ENCODE measurements at regions not wholly inside any gene's neighbourhood (a gene's known extent, or its start where the extent isn't known, plus 50 kb on each side); places are given as distances from the start of the nearest gene placed in this dataset.

GRCh38 chr6:138691595-138692057 lies 81.9 kb upstream of the CCDC28A start:
- Mint-ChIP-seq H3K36me3 (ENCODE audit: insufficient read depth, unreplicated experiment) (no peaks in the 10 kb centered on the region), H3K4me1 (ENCODE audit: low read depth, unreplicated experiment) (no peaks in the 10 kb centered on the region), H3K27ac (ENCODE audit: unreplicated experiment) (peak overlapping the region; percentile 14), H3K4me3 (ENCODE audit: unreplicated experiment) (peak overlapping the region; percentile 73), H3K27me3 (ENCODE audit: insufficient read depth, unreplicated experiment) (no peaks in the 10 kb centered on the region), H3K9me3 (ENCODE audit: unreplicated experiment) (no peaks in the 10 kb centered on the region)
- Histone ChIP-seq H3K9me3 (no peaks in the 10 kb centered on the region), H3K27me3 (replicated peaks; ENCODE audit: control insufficient read depth, insufficient read depth, low read length) (no peaks in the 10 kb centered on the region), H3K4me3 (ENCODE audit: low read depth, low read length) (peak overlapping the region; percentile 84), H3K4me1 (no peaks in the 10 kb centered on the region), H3K36me3 (ENCODE audit: control insufficient read depth, insufficient read depth, low read length) (no peaks in the 10 kb centered on the region)
- TF ChIP-seq CTCF (IDR thresholded peaks at IDR 0.05; ENCODE audit: insufficient read depth in 1 of 2, low read depth in 1 of 2, low read length in 1 of 2, severe bottlenecking in 1 of 2, unreplicated experiment in 1 of 2) = no peak
- intact Hi-C loops (cut with micrococcal nuclease; ENCODE audit: unreplicated experiment) = loop anchor here (1.0 to 5.0 kb wide), 4 partner anchors 44 to 263 kb away; no protein-coding TSS in a partner anchor
- POLR2A ChIA-PET = no interaction called here
- TSS peak; percentile 72 for BruUV-seq (replicated peaks)
- CTCF ChIA-PET = interaction anchor here (0.7 to 1.3 kb wide), 3 partner anchors 27 to 124 kb away, joined by 3 to 4 read pairs (median 3); no protein-coding TSS in a partner anchor
- DNase-seq = peak in 1 of 2 experiments; percentile 33

GRCh38 chr6:138692058-138692977 lies 81.3 kb upstream of the CCDC28A start:
- POLR2A ChIA-PET = no interaction called here
- no TSS peak for BruUV-seq (replicated peaks)
- intact Hi-C loops (cut with micrococcal nuclease; ENCODE audit: unreplicated experiment) = loop anchor here (1.0 to 5.0 kb wide), 4 partner anchors 45 to 264 kb away; no protein-coding TSS in a partner anchor

More at GRCh38 chr6:138692058-138692977, 81.3 kb upstream of the CCDC28A start:
- no peaks in the 10 kb centered on the region for H3K36me3 Mint-ChIP-seq (ENCODE audit: insufficient read depth, unreplicated experiment)
- H3K27ac Mint-ChIP-seq (ENCODE audit: unreplicated experiment) = peak overlapping the region; percentile 63
- CTCF ChIA-PET = interaction anchor here (0.6 to 1.3 kb wide), 5 partner anchors 28 to 290 kb away, joined by 3 to 8 read pairs (median 4); no protein-coding TSS in a partner anchor
- Histone ChIP-seq H3K4me1 (no peaks in the 10 kb centered on the region), H3K9me3 (no peaks in the 10 kb centered on the region), H3K27me3 (replicated peaks; ENCODE audit: control insufficient read depth, insufficient read depth, low read length) (no peaks in the 10 kb centered on the region), H3K36me3 (ENCODE audit: control insufficient read depth, insufficient read depth, low read length) (no peaks in the 10 kb centered on the region), H3K4me3 (ENCODE audit: low read depth, low read length) (peak overlapping the region; percentile 84)
- no peaks in the 10 kb centered on the region for H3K4me1 Mint-ChIP-seq (ENCODE audit: low read depth, unreplicated experiment)
- peak; percentile 61 to 85 for TF ChIP-seq CTCF (IDR thresholded peaks at IDR 0.05; ENCODE audit: insufficient read depth in 1 of 2, low read depth in 1 of 2, low read length in 1 of 2, severe bottlenecking in 1 of 2, unreplicated experiment in 1 of 2)
- no peaks in the 10 kb centered on the region for H3K27me3 Mint-ChIP-seq (ENCODE audit: insufficient read depth, unreplicated experiment)
- DNase-seq = peak; percentile 55 to 83
- H3K9me3 Mint-ChIP-seq (ENCODE audit: unreplicated experiment) = no peaks in the 10 kb centered on the region
- H3K4me3 Mint-ChIP-seq (ENCODE audit: unreplicated experiment) = peak overlapping the region; percentile 73

All from Caco-2 (cell line).